GM19467 (cell line): ENCODE measurements at regions not wholly inside any gene's neighbourhood (a gene's known extent, or its start where the extent isn't known, plus 50 kb on each side); places are given as distances from the start of the nearest gene placed in this dataset.
A peak's percentile ranks its signal among the peaks of the same experiment; 100 is the strongest.

Experiments used
- ATAC-seq: cut with Tn5 transposase; IDR thresholded peaks from one replicate; pipeline ENCODE4 v1.9.1; 2021; ENCODE audit warnings: mild to moderate bottlenecking, moderate library complexity; ENCODE audit not compliant: unreplicated experiment

GRCh38 chr2:207401338-207401737 lies 128.4 kb upstream of the CREB1 start:
- ATAC-seq: no peak

- no peak for ATAC-seq
Measured at GRCh38 chr2:207403141-207403540, 126.6 kb upstream of the CREB1 start.

- no peak for ATAC-seq
Measured at GRCh38 chr2:207403950-207404349, 125.8 kb upstream of the CREB1 start.

- ATAC-seq: no peak
Measured at GRCh38 chr2:207405150-207405549, 124.6 kb upstream of the CREB1 start.

- ATAC-seq: peak; percentile 94
Measured at GRCh38 chr2:207408086-207408794, 121.5 kb upstream of the CREB1 start.

- no peak for ATAC-seq
Measured at GRCh38 chr2:207409517-207409916, 120.2 kb upstream of the CREB1 start.

GRCh38 chr2:207412787-207413310 lies 116.9 kb upstream of the CREB1 start:
- ATAC-seq: no peak

GRCh38 chr2:207413376-207413907 lies 116.3 kb upstream of the CREB1 start:
- ATAC-seq: no peak

- no peak for ATAC-seq
Measured at GRCh38 chr2:207416111-207416510, 113.7 kb upstream of the CREB1 start.

GRCh38 chr2:207416900-207417299 lies 112.9 kb upstream of the CREB1 start:
- ATAC-seq: no peak

GRCh38 chr2:207417301-207417718 lies 112.5 kb upstream of the CREB1 start:
- no peak for ATAC-seq

GRCh38 chr2:207418419-207418818 lies 111.3 kb upstream of the CREB1 start:
- no peak for ATAC-seq

- ATAC-seq: no peak
Measured at GRCh38 chr2:207419331-207419730, 110.4 kb upstream of the CREB1 start.

- ATAC-seq: no peak
Measured at GRCh38 chr2:207421671-207422070, 108.1 kb upstream of the CREB1 start.

- ATAC-seq: no peak
Measured at GRCh38 chr2:207422380-207422779, 107.4 kb upstream of the CREB1 start.

- ATAC-seq: peak; percentile 92
Measured at GRCh38 chr2:207423886-207424285, 105.9 kb upstream of the CREB1 start.

GRCh38 chr2:207427986-207428385 lies 101.8 kb upstream of the CREB1 start:
- no peak for ATAC-seq

GRCh38 chr2:207428573-207428972 lies 101.2 kb upstream of the CREB1 start:
- ATAC-seq: no peak

GRCh38 chr2:207432453-207432852 lies 97.3 kb upstream of the CREB1 start:
- ATAC-seq: no peak

- ATAC-seq: no peak
Measured at GRCh38 chr2:207434306-207434705, 95.5 kb upstream of the CREB1 start.

GRCh38 chr2:207434899-207435465 lies 94.8 kb upstream of the CREB1 start:
- ATAC-seq: no peak

GRCh38 chr2:207437136-207437523 lies 92.6 kb upstream of the CREB1 start:
- ATAC-seq: no peak
